BJ (cell line): ENCODE measurements at regions not wholly inside any gene's neighbourhood (a gene's known extent, or its start where the extent isn't known, plus 50 kb on each side); places are given as distances from the start of the nearest gene placed in this dataset.

Source experiments
- CTCF ChIA-PET: fragments of 350-600 bp; formaldehyde crosslinking; extraction: SDS; loops from one replicate; lab custom pipeline; 2021; ENCODE audit warnings: antibody characterized with exemption, inconsistent platforms; lab: Yijun Ruan, JAX
- POLR2A ChIA-PET: fragments of 300-600 bp; sonication (Branson Sonifier 250); formaldehyde crosslinking; extraction: SDS; loops from one replicate; lab custom pipeline; 2021; ENCODE audit warnings: antibody characterized with exemption; lab: Charles Lee
- DNase-seq: peaks from one replicate; pipeline ENCODE4 v3.0.0-alpha.2; 2011; ENCODE audit warnings: low read depth
- H3K27me3 ChIP-seq: 2 replicates; pipeline ENCODE4 v1.6.0; 2011; ENCODE audit warnings: low read length; ENCODE audit not compliant: control insufficient read depth, insufficient read depth
- H3K36me3 ChIP-seq: 2 replicates; pipeline ENCODE4 v1.5.1; 2011; ENCODE audit warnings: low read length; ENCODE audit not compliant: control insufficient read depth, insufficient read depth
- H3K4me3 ChIP-seq: 2 replicates; pipeline ENCODE4 v1.5.1; 2011; ENCODE audit warnings: low read depth, mild to moderate bottlenecking, control low read depth, low read length
- CTCF ChIP-seq: IDR thresholded peaks from 2 replicates; pipeline ENCODE4 v1.5.1; 2011; ENCODE audit warnings: low read depth, mild to moderate bottlenecking, control low read depth, inconsistent platforms, low read length, moderate library complexity; ENCODE audit not compliant: insufficient read depth

- H3K4me3 ChIP-seq, result no peak overlapping the region
- CTCF ChIA-PET, result interaction anchor here (0.5 kb wide), 1 partner anchor 270 kb away, joined by 3 read pairs; no protein-coding TSS in a partner anchor
- no peak for TF ChIP-seq CTCF
- H3K36me3 ChIP-seq, result no peaks in the 10 kb centered on the region
- no peak for DNase-seq
- POLR2A ChIA-PET, result no interaction called here
- H3K27me3 ChIP-seq, result no peaks in the 10 kb centered on the region
Measured at GRCh38 chr21:16320110-16320509, 590.3 kb downstream of the USP25 start.

GRCh38 chr21:16322454-16322853 lies 592.7 kb downstream of the USP25 start:
- CTCF ChIA-PET, result interaction anchor here (0.5 kb wide), 1 partner anchor 1550 kb away, joined by 4 read pairs; no protein-coding TSS in a partner anchor

DNA sequence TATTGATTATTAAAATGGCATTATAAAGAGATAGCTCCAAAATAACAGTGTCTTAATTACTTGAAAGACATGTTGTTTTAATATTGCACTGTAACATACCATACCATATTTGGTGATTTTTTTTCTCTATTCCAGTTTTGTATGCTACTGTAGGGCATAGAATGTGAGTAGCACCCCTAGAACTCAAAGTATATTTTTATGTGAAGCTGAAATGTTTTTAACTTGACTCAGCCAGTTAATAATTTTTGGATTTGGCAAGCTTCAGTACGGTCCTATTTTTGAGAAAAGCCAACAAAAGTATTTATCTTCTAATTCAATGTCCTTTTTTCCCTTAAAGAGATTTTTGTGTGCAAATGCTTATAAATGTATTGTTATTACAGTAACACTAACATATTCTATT lies 593.8 kb downstream of the USP25 start:
- TF ChIP-seq CTCF, result no peak
- no peaks in the 10 kb centered on the region for H3K36me3 ChIP-seq
- POLR2A ChIA-PET, result interaction anchor here (0.7 kb wide), 1 partner anchor 127 kb away, joined by 3 read pairs; no protein-coding TSS in a partner anchor
- CTCF ChIA-PET, result interaction anchor here (1.2 kb wide), 1 partner anchor 240 kb away, joined by 3 read pairs; no protein-coding TSS in a partner anchor
- no peaks in the 10 kb centered on the region for H3K27me3 ChIP-seq
- no peak overlapping the region for H3K4me3 ChIP-seq
- DNase-seq, result no peak

More at GRCh38 chr21:16322454-16322853, 592.7 kb downstream of the USP25 start:
- Histone ChIP-seq H3K27me3 (no peaks in the 10 kb centered on the region), H3K36me3 (no peaks in the 10 kb centered on the region), H3K4me3 (no peak overlapping the region)
- DNase-seq, result no peak
- TF ChIP-seq CTCF, result no peak
- POLR2A ChIA-PET, result no interaction called here

DNA sequence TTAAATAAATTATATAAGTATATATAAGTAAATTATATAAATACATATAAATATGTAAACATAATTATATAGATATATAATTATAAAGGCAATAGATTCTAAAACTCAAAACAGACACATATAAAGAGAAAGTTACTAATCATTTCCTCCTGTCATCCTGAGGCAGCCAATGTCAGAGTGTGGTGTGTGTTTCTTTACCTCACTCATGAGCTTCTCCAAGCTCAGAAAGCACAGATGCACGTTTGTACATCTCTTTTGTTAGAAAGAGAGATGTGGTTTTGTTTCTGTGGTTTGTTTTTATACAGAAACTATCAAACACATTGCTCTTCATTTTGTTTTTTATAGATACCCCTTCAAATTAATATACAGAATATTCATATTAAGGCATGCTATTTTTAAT lies 594.8 kb downstream of the USP25 start:
- Histone ChIP-seq H3K27me3 (no peaks in the 10 kb centered on the region), H3K4me3 (no peak overlapping the region), H3K36me3 (no peaks in the 10 kb centered on the region)
- DNase-seq, result no peak
- TF ChIP-seq CTCF, result no peak
- ChIA-PET CTCF (no interaction called here), POLR2A (no interaction called here)

GRCh38 chr21:16330082-16330907 lies 600.5 kb downstream of the USP25 start:
- TF ChIP-seq CTCF, result peak; percentile 69
- no peak overlapping the region for H3K4me3 ChIP-seq
- H3K36me3 ChIP-seq, result no peaks in the 10 kb centered on the region
- ChIA-PET POLR2A (interaction anchor here (0.6 kb wide), 1 partner anchor 268 kb away, joined by 3 read pairs; no protein-coding TSS in a partner anchor), CTCF (interaction anchor here (0.5 to 6.5 kb wide), 17 partner anchors 9 to 1057 kb away, joined by 3 to 65 read pairs (median 3); partner anchors contain the start of gene USP25)
- H3K27me3 ChIP-seq, result no peaks in the 10 kb centered on the region
- DNase-seq, result no peak
